ENCODE measurements at regions not wholly inside any gene's neighbourhood (a gene's known extent, or its start where the extent isn't known, plus 50 kb on each side); places are given as distances from the start of the nearest gene placed in this dataset.

- TF ChIP-seq CTCF (conservative IDR thresholded peaks at IDR 0.05; ENCODE audit: low read depth, low read length) (no peak), EZH2 (IDR thresholded peaks at IDR 0.05; ENCODE audit: low read length, unreplicated experiment) (no peak)
These were observed 369.6 kb downstream of the PID1 start for GRCh38 chr2:228901531-228901930.
